IMR-90 (cell line): ENCODE measurements at regions not wholly inside any gene's neighbourhood (a gene's known extent, or its start where the extent isn't known, plus 50 kb on each side); places are given as distances from the start of the nearest gene placed in this dataset.

Experiments
- BHLHE40 ChIP-seq: fragments of 150-350 bp; IDR thresholded peaks from 2 replicates; pipeline ENCODE4 v1.6.1; 2016; ENCODE audit warnings: mild to moderate bottlenecking, low read depth, low read length
- CEBPB ChIP-seq: IDR thresholded peaks from 2 replicates; pipeline ENCODE4 v1.6.1; 2012; ENCODE audit warnings: low read depth, low read length, improper control_type of control experiment
- CHD1 ChIP-seq: IDR thresholded peaks from 2 replicates; pipeline ENCODE4 v1.6.1; 2012; ENCODE audit warnings: low read depth, low read length, improper control_type of control experiment
- FOS ChIP-seq: fragments of 150-350 bp; IDR thresholded peaks from 2 replicates; pipeline ENCODE4 v1.6.1; 2016; ENCODE audit warnings: low read depth, low read length
- MAFK ChIP-seq: IDR thresholded peaks from 2 replicates; pipeline ENCODE4 v1.6.1; 2012; ENCODE audit warnings: low read depth, low read length, improper control_type of control experiment
- MAZ ChIP-seq: IDR thresholded peaks from 2 replicates; pipeline ENCODE4 v1.6.1; 2012; ENCODE audit warnings: low read depth, mild to moderate bottlenecking, low read length, improper control_type of control experiment, moderate library complexity, borderline replicate concordance
- POLR2A ChIP-seq: IDR thresholded peaks from 2 replicates; pipeline ENCODE4 v1.6.1; 2012; ENCODE audit warnings: mild to moderate bottlenecking, low read depth, low read length
- RAD21 ChIP-seq: IDR thresholded peaks from 2 replicates; pipeline ENCODE4 v1.6.1; 2012; ENCODE audit warnings: low read length, improper control_type of control experiment
- RCOR1 ChIP-seq: IDR thresholded peaks from 2 replicates; pipeline ENCODE4 v1.6.1; 2012; ENCODE audit warnings: mild to moderate bottlenecking, low read length, improper control_type of control experiment; ENCODE audit not compliant: insufficient replicate concordance
- RFX5 ChIP-seq: IDR thresholded peaks from 2 replicates; pipeline ENCODE4 v1.8.0; 2012; ENCODE audit warnings: low read depth, mild to moderate bottlenecking, low read length, moderate library complexity
- SMC3 ChIP-seq: fragments of 150-350 bp; IDR thresholded peaks from 2 replicates; pipeline ENCODE4 v1.6.1; 2016; ENCODE audit warnings: low read depth, mild to moderate bottlenecking, antibody characterized with exemption, low read length, moderate library complexity
- TF ChIP-seq, protein P1 (sequence below): conservative IDR thresholded peaks from 2 replicates; pipeline ENCODE4 v1.5.1; 2012; ENCODE audit warnings: mild to moderate bottlenecking, low read depth, low read length, improper control_type of control experiment
- TF ChIP-seq, protein P2 (sequence below): fragments of 150-350 bp; IDR thresholded peaks from 2 replicates; pipeline ENCODE4 v1.6.1; 2016; ENCODE audit warnings: low read depth, mild to moderate bottlenecking, low read length, moderate library complexity, borderline replicate concordance

DNA sequence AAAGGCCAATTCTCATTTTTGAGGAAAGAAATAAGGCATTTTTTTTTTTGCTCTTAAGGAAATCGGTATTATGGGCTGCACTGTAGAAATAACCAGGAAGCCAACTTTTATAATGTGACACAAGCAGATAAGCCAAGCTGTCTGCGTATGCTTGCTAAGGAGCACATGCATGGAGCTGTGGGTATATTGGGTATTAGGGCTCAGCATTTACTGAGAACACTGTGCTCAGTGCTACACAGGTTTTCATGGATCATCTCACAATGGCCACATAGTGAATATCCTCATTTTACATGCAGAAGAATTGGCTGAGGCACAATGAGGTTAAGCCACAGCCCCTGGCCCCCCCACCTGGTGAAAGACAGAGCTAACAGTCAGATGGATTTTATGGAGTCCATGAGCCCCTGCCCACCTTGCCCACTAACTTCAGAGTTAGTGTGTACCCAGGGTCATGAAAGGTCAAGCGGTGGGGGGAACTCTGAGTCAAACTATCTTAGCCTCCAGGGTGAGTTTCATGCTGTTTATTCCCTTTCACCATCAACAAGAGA is 204.8 kb downstream of the SPATA31A6 start:
- no peak for TF ChIP-seq RAD21
- TF ChIP-seq RCOR1: no peak
- TF ChIP-seq, protein P1, sequence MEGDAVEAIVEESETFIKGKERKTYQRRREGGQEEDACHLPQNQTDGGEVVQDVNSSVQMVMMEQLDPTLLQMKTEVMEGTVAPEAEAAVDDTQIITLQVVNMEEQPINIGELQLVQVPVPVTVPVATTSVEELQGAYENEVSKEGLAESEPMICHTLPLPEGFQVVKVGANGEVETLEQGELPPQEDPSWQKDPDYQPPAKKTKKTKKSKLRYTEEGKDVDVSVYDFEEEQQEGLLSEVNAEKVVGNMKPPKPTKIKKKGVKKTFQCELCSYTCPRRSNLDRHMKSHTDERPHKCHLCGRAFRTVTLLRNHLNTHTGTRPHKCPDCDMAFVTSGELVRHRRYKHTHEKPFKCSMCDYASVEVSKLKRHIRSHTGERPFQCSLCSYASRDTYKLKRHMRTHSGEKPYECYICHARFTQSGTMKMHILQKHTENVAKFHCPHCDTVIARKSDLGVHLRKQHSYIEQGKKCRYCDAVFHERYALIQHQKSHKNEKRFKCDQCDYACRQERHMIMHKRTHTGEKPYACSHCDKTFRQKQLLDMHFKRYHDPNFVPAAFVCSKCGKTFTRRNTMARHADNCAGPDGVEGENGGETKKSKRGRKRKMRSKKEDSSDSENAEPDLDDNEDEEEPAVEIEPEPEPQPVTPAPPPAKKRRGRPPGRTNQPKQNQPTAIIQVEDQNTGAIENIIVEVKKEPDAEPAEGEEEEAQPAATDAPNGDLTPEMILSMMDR: no peak
- no peak for TF ChIP-seq FOS
- TF ChIP-seq CEBPB: no peak
- TF ChIP-seq POLR2A: no peak
- no peak for TF ChIP-seq MAFK
- no peak for TF ChIP-seq MAZ
- no peak for TF ChIP-seq BHLHE40
- TF ChIP-seq CHD1: no peak
- TF ChIP-seq, protein P2, sequence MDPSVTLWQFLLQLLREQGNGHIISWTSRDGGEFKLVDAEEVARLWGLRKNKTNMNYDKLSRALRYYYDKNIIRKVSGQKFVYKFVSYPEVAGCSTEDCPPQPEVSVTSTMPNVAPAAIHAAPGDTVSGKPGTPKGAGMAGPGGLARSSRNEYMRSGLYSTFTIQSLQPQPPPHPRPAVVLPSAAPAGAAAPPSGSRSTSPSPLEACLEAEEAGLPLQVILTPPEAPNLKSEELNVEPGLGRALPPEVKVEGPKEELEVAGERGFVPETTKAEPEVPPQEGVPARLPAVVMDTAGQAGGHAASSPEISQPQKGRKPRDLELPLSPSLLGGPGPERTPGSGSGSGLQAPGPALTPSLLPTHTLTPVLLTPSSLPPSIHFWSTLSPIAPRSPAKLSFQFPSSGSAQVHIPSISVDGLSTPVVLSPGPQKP: no peak
- no peak for TF ChIP-seq SMC3
- TF ChIP-seq RFX5: no peak
